Neural cell (in vitro differentiated cells): ENCODE measurements at regions not wholly inside any gene's neighbourhood (a gene's known extent, or its start where the extent isn't known, plus 50 kb on each side); places are given as distances from the start of the nearest gene placed in this dataset.

ENCODE experiments used
- H2AFZ ChIP-seq: fragments of 200-600, 300-800 bp; sonication (generic), shearing (Covaris generic); 2 replicates; pipeline ENCODE4 v1.6.0; 2014; ENCODE audit warnings: low read depth, mild to moderate bottlenecking, antibody characterized with exemption, low read length, moderate library complexity
- H3F3A ChIP-seq: fragments of 200-600 bp; shearing (Covaris generic); 2 replicates; pipeline ENCODE4 v1.6.1; 2016; ENCODE audit warnings: mild to moderate bottlenecking, moderate library complexity, mixed read lengths, antibody characterized with exemption, low read length; ENCODE audit not compliant: insufficient read depth, poor library complexity, severe bottlenecking
- H3K27ac ChIP-seq: fragments of 200-600, 300-800 bp; sonication (generic), shearing (Covaris generic); 2 replicates; pipeline ENCODE4 v1.5.1; 2014; ENCODE audit warnings: mild to moderate bottlenecking, low read length, moderate library complexity
- H3K27me3 ChIP-seq: fragments of 300-800, 200-600 bp; sonication (generic), shearing (Covaris generic); 2 replicates; pipeline ENCODE4 v1.6.0; 2014; ENCODE audit warnings: mild to moderate bottlenecking, low read depth, low read length, moderate library complexity; ENCODE audit not compliant: insufficient read depth
- H3K36me3 ChIP-seq: fragments of 300-800, 200-600 bp; sonication (generic), shearing (Covaris generic); 2 replicates; pipeline ENCODE4 v1.5.1; 2014; ENCODE audit warnings: mild to moderate bottlenecking, antibody characterized with exemption, low read length, moderate library complexity; ENCODE audit not compliant: insufficient read depth
- H3K4me2 ChIP-seq: fragments of 300-800, 200-600 bp; sonication (generic), shearing (Covaris generic); 2 replicates; pipeline ENCODE4 v1.6.0; 2014; ENCODE audit warnings: mild to moderate bottlenecking, low read length
- H3K4me3 ChIP-seq: fragments of 300-800, 200-600 bp; sonication (generic), shearing (Covaris generic); 2 replicates; pipeline ENCODE4 v1.5.1; 2014; ENCODE audit warnings: mild to moderate bottlenecking, low read length, moderate library complexity
- H3K79me2 ChIP-seq: fragments of 200-600 bp; shearing (Covaris generic); replicated peaks from 2 replicates; pipeline ENCODE4 v1.6.0; 2014; ENCODE audit warnings: mild to moderate bottlenecking, low read length, moderate library complexity; ENCODE audit not compliant: insufficient read depth
- H3K9ac ChIP-seq: fragments of 300-800, 200-600 bp; sonication (generic), shearing (Covaris generic); 2 replicates; pipeline ENCODE4 v1.6.1; 2016; ENCODE audit warnings: mild to moderate bottlenecking, low read length, mixed read lengths
- H3K9me2 ChIP-seq: fragments of 200-600 bp; shearing (Covaris generic); 2 replicates; pipeline ENCODE4 v1.6.1; 2016; ENCODE audit warnings: mild to moderate bottlenecking, low read length, mixed read lengths; ENCODE audit not compliant: insufficient read depth
- H3K9me3 ChIP-seq: fragments of 200-600, 300-800 bp; sonication (generic), shearing (Covaris generic); 2 replicates; pipeline ENCODE4 v1.6.1; 2016; ENCODE audit warnings: mild to moderate bottlenecking, mixed run types, low read length, moderate library complexity, mixed read lengths
- H4K20me1 ChIP-seq: fragments of 200-600 bp; shearing (Covaris generic); 2 replicates; pipeline ENCODE4 v1.6.1; 2016; ENCODE audit warnings: mild to moderate bottlenecking, mixed run types; ENCODE audit not compliant: insufficient read depth
- CTCF ChIP-seq: fragments of 450-650 bp; IDR thresholded peaks from 2 replicates; pipeline ENCODE4 v1.5.1; 2014; ENCODE audit warnings: antibody characterized with exemption, mild to moderate bottlenecking, moderate library complexity; ENCODE audit not compliant: poor library complexity, severe bottlenecking
- EP300 ChIP-seq: fragments of 450-650 bp; conservative IDR thresholded peaks from 2 replicates; pipeline ENCODE4 v1.6.1; 2014; ENCODE audit warnings: antibody characterized with exemption, mild to moderate bottlenecking, moderate library complexity; ENCODE audit not compliant: poor library complexity, severe bottlenecking
- EZH2 ChIP-seq: fragments of 200-600, 300-800 bp; shearing (Covaris generic), sonication (generic); IDR thresholded peaks from 2 replicates; pipeline ENCODE4 v1.6.1; 2014; ENCODE audit warnings: antibody characterized with exemption, low read length, borderline replicate concordance, mild to moderate bottlenecking; ENCODE audit not compliant: insufficient read depth, poor library complexity, severe bottlenecking
- MXI1 ChIP-seq: fragments of 450-650 bp; conservative IDR thresholded peaks from 2 replicates; pipeline ENCODE4 v1.6.1; 2014; ENCODE audit warnings: antibody characterized with exemption, mild to moderate bottlenecking; ENCODE audit not compliant: poor library complexity, severe bottlenecking
- POLR2AphosphoS5 ChIP-seq: IDR thresholded peaks from 2 replicates; pipeline ENCODE4 v1.6.1; 2012
- RAD21 ChIP-seq: fragments of 450-650 bp; conservative IDR thresholded peaks from 2 replicates; pipeline ENCODE4 v1.6.1; 2014; ENCODE audit warnings: antibody characterized with exemption, mild to moderate bottlenecking, moderate library complexity
- SMC3 ChIP-seq: fragments of 450-650 bp; conservative IDR thresholded peaks from 2 replicates; pipeline ENCODE4 v1.6.1; 2014; ENCODE audit warnings: antibody characterized with exemption, mild to moderate bottlenecking, moderate library complexity; ENCODE audit not compliant: poor library complexity
- TAF1 ChIP-seq: IDR thresholded peaks from 2 replicates; pipeline ENCODE4 v1.6.1; 2012; ENCODE audit warnings: low read depth
- TF ChIP-seq, protein P1 (sequence below): IDR thresholded peaks from 2 replicates; pipeline ENCODE4 v1.6.1; 2012; ENCODE audit warnings: borderline replicate concordance

DNA sequence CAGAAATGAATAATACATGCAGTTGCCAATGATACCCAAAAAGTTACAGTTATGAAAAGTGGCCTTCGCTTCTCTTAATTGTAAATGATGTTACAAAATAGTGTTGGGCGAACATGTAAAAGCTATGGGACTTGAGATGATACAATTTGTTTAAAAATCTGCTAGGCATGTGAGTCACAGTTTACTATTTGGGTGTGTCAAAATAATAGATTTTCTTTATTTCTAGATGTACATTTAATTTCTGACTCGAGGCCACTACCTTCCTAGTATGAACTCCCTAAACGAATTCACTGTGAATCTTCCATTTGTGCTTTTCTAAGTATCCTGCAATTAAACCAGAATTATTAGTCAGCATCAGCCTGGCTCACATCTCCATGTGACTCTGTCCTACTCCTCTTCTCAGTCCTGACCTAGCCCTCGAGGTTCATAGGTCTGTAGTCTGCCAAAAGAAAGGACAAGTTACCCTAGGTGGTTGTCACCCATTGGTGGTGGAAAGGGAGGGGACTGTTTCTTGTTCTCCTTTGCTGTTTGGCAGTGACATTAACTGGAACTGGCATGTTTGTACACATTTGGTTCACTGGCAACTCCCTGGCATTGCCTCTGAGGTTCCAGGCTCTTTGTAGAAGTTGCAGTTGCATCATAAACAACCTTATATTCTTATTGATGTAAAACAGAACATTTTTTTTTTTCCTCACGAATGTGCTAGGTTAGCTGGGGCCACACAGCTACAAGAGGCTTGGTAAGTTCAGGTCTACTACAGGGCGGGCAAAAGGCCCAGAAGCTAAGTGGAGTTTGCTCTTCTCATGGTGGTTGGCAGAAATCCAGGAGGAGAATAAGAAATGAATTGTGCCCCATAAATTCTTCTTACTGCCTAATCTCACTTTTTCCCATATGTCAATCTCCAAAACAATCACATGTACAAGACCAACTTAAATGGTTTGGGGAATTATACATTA lies 746.5 kb upstream of the ADAMTS5 start:
- no peak for TF ChIP-seq POLR2AphosphoS5
- TF ChIP-seq CTCF = no peak
- TF ChIP-seq, protein P1, sequence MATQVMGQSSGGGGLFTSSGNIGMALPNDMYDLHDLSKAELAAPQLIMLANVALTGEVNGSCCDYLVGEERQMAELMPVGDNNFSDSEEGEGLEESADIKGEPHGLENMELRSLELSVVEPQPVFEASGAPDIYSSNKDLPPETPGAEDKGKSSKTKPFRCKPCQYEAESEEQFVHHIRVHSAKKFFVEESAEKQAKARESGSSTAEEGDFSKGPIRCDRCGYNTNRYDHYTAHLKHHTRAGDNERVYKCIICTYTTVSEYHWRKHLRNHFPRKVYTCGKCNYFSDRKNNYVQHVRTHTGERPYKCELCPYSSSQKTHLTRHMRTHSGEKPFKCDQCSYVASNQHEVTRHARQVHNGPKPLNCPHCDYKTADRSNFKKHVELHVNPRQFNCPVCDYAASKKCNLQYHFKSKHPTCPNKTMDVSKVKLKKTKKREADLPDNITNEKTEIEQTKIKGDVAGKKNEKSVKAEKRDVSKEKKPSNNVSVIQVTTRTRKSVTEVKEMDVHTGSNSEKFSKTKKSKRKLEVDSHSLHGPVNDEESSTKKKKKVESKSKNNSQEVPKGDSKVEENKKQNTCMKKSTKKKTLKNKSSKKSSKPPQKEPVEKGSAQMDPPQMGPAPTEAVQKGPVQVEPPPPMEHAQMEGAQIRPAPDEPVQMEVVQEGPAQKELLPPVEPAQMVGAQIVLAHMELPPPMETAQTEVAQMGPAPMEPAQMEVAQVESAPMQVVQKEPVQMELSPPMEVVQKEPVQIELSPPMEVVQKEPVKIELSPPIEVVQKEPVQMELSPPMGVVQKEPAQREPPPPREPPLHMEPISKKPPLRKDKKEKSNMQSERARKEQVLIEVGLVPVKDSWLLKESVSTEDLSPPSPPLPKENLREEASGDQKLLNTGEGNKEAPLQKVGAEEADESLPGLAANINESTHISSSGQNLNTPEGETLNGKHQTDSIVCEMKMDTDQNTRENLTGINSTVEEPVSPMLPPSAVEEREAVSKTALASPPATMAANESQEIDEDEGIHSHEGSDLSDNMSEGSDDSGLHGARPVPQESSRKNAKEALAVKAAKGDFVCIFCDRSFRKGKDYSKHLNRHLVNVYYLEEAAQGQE = no peak
- TF ChIP-seq EP300 = no peak
- no peak for TF ChIP-seq TAF1
- TF ChIP-seq MXI1 = no peak
- no peak for TF ChIP-seq RAD21
- TF ChIP-seq SMC3 = no peak
- no peak for TF ChIP-seq EZH2
- no peak overlapping the region for H3K27ac ChIP-seq
- no peaks in the 10 kb centered on the region for H3F3A ChIP-seq
- no peak overlapping the region for H3K4me2 ChIP-seq
- H3K4me3 ChIP-seq = no peak overlapping the region
- no peak overlapping the region for H3K9ac ChIP-seq
- no peaks in the 10 kb centered on the region for H4K20me1 ChIP-seq
- H3K36me3 ChIP-seq = no peaks in the 10 kb centered on the region
- H3K9me3 ChIP-seq = no peaks in the 10 kb centered on the region
- H3K79me2 ChIP-seq = no peaks in the 10 kb centered on the region
- no peaks in the 10 kb centered on the region for H3K27me3 ChIP-seq
- H3K9me2 ChIP-seq = no peaks in the 10 kb centered on the region
- H2AFZ ChIP-seq = no peak overlapping the region

GRCh38 chr21:27704567-27705166 lies 737.8 kb upstream of the ADAMTS5 start:
- no peaks in the 10 kb centered on the region for H3F3A ChIP-seq

More at GRCh38 chr21:27704567-27705166, 737.8 kb upstream of the ADAMTS5 start:
- Histone ChIP-seq H3K27ac (no peak overlapping the region), H3K27me3 (no peaks in the 10 kb centered on the region), H4K20me1 (no peaks in the 10 kb centered on the region), H3K36me3 (no peaks in the 10 kb centered on the region), H3K9me3 (no peaks in the 10 kb centered on the region), H3K9me2 (no peaks in the 10 kb centered on the region), H3K9ac (no peak overlapping the region), H3K4me2 (no peak overlapping the region), H2AFZ (no peak overlapping the region), H3K4me3 (no peak overlapping the region), H3K79me2 (no peaks in the 10 kb centered on the region)
- TF ChIP-seq, protein P1 = no peak
- TF ChIP-seq POLR2AphosphoS5 (no peak), EP300 (no peak), MXI1 (no peak), EZH2 (no peak), RAD21 (no peak), SMC3 (no peak), TAF1 (no peak), CTCF (no peak)
